GM18870 (cell line): ENCODE measurements at regions not wholly inside any gene's neighbourhood (a gene's known extent, or its start where the extent isn't known, plus 50 kb on each side); places are given as distances from the start of the nearest gene placed in this dataset.
"Not testable (repeated sequence)": the region's sequence is repeated elsewhere in the genome, so short reads cannot be mapped to it uniquely, and the experiment has no call there.

Experiments
- ATAC-seq: cut with Tn5 transposase; IDR thresholded peaks from one replicate; pipeline ENCODE4 v1.9.1; 2021; ENCODE audit warnings: moderate library complexity; ENCODE audit not compliant: unreplicated experiment

- ATAC-seq = peak; percentile 55
These were observed 185.8 kb upstream of the MAN1A1 start for GRCh38 chr6:119535332-119535731.

DNA sequence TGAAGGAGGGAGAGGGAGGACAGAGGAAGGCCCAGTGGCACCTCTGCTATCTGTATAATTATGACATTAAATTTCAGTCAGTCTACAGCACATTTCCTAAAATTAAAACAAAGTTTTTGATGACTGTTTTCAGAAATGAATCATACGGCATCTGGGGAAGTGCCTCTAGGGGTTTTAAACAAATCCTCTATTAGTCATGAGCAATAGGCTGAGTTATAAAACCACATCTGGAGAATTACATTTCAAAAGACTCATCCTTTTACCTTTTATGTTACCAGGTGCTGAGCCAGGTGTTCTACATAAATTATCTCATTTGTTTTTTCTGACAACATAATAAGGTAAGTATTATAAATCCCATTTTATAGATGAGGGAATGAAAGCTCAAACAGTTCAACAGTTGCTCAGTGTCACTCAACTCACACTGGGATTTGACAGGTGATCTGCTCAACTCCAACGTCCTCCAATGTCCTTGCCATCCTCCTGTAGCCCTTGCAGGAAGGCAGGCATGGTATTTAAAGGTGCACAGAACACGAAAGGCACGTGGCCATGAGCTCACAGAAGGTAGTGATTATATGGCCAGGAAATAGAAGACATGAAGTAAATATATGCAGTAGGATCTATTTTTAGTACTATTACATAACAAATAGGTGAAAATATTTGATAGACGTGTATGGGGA lies 184.2 kb upstream of the MAN1A1 start:
- ATAC-seq = peak; percentile 78

GRCh38 chr6:119527231-119527578 lies 177.6 kb upstream of the MAN1A1 start:
- ATAC-seq = no peak

GRCh38 chr6:119526561-119527230 lies 177.1 kb upstream of the MAN1A1 start:
- no peak for ATAC-seq

DNA sequence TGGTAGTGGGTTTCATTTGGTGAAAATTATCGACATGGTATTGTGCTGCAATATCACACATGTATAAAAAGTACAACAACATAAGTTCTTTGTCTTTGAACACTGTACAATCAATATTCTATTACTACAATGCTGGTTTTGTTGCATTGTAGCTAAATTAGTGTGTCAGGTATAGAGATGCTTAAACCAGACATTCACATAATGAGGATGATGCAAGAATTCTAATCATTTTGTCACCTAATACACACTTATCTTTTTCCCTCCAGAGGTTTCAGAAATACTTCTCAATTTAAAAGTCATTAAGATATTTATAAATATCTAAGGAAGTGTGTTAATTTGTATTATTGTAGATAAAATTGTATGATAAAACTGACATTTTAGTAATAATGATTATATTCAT lies 174.8 kb upstream of the MAN1A1 start:
- ATAC-seq = no peak

DNA sequence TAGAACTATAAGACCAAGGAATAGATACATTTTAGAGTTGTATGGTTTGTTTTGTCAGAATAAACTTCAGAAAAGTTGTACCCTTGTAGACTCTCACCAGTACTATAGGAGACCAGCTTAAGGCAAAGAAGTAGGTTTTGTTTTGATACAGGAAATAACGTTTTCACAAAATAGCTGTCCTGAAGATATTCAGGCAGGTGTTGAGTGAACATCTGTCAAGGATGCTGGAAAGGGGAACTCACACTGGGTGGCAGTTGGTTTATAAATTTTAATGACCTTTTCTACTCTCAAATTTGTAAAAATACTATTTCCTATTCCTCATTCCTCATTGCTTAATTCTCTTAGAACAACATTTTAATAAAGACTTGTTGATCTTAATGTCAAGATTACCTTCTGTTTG lies 174.0 kb upstream of the MAN1A1 start:
- no peak for ATAC-seq

- ATAC-seq = no peak
These were observed 171.7 kb upstream of the MAN1A1 start for GRCh38 chr6:119521251-119521650.

DNA sequence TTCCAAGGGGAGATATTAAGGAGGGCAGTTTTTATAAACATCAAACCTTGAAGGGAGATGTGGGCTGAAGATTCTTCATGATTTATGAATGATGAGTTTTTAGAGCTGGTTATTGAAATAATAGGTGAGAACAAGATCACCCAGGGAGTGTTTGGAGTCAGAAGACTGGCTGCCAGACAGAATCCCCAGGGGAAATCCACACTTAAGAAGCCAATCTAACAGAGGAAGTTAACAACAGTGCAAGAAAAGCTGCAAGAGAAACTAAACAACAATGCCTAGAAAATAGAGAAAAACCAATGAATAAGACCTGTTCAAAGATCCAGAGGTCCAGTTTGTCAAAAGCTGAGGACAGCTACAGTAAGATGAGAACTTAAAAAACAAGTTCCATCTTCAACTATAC lies 167.9 kb upstream of the MAN1A1 start:
- ATAC-seq = peak; percentile 82

DNA sequence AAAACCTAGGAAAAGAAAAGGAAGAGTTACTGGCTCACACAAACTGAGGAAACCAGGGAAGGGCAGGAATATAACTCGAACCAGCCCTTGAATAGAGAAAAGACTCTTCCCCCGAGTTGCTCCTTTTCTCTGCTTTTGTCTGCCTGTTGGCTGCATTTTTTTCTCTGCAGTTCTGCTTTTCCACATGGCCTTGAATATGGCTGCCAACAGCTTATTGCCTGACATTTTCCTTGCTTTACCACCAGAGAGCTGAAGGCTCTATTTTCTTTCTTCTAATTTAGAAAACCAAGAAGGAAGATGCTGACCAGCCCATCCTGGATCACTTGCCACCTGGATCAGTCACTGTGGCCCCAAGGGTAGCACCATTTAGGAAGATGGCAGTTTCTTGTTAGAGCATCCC lies 164.8 kb upstream of the MAN1A1 start:
- no peak for ATAC-seq

GRCh38 chr6:119511024-119511423 lies 161.5 kb upstream of the MAN1A1 start:
- no peak for ATAC-seq

GRCh38 chr6:119510246-119510645 lies 160.7 kb upstream of the MAN1A1 start:
- ATAC-seq = no peak

DNA sequence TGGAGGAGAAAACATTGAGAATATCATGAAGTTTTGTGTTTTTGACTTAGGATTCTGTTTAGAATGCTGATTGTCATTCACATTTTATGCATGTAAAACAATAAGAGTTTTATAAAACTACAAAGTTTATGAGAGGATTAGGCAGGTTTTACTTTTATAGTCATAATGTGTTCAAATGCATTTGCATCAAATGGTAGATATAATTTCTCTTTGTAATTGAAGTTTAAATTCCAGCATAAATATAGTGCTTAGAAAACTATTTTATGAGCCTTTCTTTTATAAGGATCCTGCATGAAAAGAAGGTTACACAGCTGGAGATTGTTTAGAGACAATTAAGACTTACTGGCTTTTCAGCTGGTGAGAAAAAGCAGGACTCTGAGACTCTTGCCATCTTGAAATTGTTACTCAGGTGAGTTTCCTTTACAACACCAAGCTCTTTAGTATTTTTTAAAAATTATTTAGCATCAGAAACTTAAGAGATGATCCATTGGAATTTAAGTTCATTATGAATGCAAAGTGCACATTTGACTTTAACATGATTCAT lies 157.1 kb upstream of the MAN1A1 start:
- ATAC-seq = no peak

- peak; percentile 82 for ATAC-seq
These were observed 152.4 kb upstream of the MAN1A1 start for GRCh38 chr6:119501798-119502483.

- no peak for ATAC-seq
These were observed 150.2 kb upstream of the MAN1A1 start for GRCh38 chr6:119499797-119500196.

DNA sequence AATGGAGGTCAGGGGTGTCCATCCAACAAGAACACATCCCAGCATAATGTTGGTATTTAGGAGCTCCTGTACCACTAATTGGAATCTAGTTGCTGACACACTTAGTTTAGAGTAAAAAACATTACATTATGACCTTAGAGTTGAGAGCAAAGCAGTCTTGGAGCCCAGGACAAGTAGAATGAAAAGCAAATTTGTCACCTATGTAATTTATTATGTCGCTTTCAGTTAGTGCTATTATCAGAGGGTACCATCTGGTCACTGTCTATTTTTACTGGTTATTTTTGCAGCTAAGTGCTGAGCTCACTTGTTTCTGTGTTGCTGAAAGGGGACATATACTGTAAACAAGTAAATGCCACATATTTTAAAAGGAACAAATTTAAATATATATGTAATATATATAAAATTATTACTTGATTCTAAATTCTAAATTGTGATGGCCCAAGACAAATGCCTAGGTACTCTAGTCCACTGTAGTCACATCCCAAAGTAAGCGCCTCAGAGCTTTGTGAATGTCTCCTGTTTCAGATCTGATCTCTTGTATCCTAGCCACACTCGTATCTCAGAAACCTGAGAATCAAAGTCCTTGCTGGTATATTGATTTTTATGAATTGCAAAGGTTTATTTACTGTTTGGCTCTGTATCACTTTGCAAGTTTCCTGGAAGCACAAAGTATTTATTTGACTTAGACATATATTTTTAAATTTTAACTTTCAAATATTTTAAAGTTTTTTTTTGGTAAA lies 148.6 kb upstream of the MAN1A1 start:
- ATAC-seq = no peak

DNA sequence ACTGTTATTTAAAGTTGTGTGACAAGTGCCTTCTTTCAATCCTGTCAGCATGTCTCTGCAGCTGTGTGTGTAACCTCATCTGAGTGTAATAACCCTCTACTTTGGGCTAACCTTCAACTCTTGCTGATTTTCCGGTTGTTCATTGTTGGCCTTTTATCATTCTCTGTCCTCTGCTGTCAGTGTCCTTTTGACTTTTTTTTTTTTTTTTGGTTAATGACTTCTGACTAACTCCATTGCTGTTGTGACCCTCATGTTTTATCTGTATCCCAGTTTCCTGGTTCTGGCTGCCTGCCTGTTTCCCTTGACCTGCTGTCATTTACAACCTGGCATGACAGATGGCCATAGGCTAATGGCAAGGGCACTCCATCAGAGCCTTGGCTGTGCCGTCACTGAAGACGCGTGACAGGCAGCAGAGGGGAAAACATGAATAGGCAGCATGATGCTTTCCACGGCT lies 145.7 kb upstream of the MAN1A1 start:
- no peak for ATAC-seq

DNA sequence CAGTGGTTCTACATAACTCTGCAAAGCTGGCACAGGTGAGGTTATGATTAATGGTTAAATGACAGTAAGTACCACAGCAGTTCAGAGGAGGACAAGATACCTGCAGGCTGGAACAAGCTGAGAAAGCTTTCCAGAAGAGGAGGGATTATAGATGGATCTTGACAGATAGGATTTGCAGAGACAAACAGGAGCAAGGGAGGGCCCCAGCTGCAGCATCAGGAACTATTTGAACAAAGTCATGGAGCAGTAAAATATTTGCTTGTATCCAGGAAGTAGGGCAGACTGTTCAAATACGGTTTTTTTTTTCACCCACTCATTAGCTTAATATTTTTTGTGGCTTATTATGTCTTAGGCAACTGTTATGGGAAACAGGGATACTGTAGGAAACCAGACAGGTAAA lies 144.4 kb upstream of the MAN1A1 start:
- no peak for ATAC-seq

GRCh38 chr6:119491112-119491511 lies 141.6 kb upstream of the MAN1A1 start:
- not testable (repeated sequence) for ATAC-seq

DNA sequence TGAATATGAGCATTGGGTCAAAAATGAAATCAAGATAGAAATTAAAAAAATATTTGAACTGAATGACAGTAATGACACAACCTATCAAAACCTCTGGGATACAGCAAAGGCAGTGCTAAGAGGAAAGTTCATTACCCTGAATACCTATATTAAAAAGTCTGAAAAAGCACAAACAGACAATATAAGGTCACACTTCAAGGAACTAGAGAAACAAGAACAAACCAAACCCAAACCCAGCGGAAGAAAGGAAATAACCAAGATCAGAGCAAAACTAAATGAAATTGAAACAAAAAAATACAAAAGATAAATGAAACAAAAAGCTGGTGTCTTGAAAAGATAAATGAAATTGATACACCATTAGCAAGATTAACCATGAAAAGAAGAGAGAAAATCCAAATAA lies 140.5 kb upstream of the MAN1A1 start:
- not testable (repeated sequence) for ATAC-seq

DNA sequence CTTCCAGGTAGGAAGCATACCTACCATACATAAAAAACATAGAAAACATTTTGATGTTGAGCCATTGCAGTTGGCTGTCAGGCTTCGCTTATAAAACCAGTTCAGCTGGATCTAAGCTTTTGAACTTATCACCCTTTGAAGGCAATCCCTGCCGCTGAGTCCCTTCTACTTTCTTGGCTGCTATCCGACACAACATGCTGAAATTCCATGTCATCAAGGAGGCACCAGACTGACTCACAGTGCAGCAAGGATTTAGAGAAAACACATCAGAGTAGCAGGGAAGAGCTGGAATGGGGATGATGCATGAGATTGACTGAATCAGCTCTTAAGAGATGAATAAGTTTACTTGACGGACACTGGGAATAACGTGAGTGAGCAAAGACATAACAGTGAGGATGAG lies 135.0 kb upstream of the MAN1A1 start:
- no peak for ATAC-seq

DNA sequence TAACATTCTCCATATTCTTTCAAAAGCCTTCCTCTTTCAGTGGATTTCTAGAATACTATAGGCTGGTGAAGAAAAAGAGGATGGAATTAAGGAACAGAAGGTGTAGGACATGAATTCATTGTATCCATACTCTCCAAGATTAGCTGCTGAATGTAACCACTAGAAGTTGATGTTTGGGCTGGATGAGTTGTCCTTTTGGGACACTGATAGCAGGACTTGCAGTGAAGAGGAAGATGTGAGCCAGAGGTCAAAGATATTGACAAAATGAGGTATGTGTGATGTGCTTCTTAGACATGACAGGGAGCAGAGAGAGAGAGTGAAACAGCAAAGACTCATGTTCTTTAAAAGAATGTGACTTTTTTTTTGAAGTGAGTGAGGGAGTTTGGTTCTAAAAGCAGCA lies 134.3 kb upstream of the MAN1A1 start:
- ATAC-seq = no peak
